ENCODE measurements at regions not wholly inside any gene's neighbourhood (a gene's known extent, or its start where the extent isn't known, plus 50 kb on each side); places are given as distances from the start of the nearest gene placed in this dataset.

- no peak for DNase-seq
Observed at GRCh38 chr21:28783641-28784185, 209.0 kb downstream of the LTN1 start.

DNA sequence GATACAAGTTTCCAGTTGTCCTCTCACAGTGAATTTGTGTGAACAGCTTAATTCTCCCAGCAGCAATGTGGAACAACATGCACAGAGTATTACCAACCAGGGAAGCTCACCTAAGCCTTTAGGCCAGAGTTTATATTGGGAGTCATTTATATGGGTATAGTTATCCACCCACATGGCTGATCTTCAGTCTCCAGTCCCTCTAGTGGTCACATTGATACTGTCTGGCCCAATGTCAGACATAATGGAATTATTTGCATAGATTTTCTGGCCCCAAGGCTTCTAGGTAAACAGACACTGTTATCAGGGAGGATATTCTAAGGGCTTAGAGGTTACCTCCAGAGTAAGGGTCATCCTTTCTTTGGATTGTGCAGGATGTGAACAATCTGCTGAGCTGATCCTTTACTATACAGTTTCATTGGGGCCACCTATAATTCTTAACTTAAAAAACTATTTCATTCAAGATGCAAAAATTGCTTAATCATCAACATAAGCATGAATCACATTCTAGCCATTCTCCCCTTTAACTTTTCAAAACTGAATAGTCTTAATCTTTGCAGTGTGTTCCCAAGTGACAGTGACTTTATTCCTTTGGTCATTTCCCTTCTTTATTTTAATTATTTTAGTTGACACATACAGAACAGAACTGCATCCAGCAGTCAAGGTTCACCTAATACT is 210.9 kb downstream of the LTN1 start:
- DNase-seq = no peak

DNA sequence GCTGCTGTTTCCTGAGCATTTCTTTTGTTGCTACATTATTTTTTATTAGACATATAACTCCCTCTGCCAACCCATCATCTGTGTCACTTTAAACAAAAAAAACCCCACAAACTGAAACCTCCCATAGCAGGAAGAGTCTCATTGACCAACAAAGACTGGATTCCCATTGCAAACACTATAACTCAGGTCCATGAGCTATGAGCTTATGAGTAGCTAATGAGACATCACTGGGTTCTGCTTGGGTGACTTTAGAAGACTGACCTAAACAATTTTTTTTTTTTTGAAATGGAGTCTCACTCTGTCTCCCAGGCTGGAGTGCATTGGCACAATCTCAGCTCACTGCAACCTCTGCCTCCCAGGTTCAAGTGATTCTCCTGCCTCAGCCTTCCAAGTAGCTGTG is 212.8 kb downstream of the LTN1 start:
- no peak for DNase-seq

GRCh38 chr21:28776251-28776650 is 216.4 kb downstream of the LTN1 start:
- DNase-seq = no peak

GRCh38 chr21:28775071-28775470 is 217.6 kb downstream of the LTN1 start:
- no peak for DNase-seq

- no peak for DNase-seq
Observed at GRCh38 chr21:28773036-28773435, 219.6 kb downstream of the LTN1 start.

- DNase-seq = no peak
Observed at GRCh38 chr21:28771790-28772501, 220.7 kb downstream of the LTN1 start.

DNA sequence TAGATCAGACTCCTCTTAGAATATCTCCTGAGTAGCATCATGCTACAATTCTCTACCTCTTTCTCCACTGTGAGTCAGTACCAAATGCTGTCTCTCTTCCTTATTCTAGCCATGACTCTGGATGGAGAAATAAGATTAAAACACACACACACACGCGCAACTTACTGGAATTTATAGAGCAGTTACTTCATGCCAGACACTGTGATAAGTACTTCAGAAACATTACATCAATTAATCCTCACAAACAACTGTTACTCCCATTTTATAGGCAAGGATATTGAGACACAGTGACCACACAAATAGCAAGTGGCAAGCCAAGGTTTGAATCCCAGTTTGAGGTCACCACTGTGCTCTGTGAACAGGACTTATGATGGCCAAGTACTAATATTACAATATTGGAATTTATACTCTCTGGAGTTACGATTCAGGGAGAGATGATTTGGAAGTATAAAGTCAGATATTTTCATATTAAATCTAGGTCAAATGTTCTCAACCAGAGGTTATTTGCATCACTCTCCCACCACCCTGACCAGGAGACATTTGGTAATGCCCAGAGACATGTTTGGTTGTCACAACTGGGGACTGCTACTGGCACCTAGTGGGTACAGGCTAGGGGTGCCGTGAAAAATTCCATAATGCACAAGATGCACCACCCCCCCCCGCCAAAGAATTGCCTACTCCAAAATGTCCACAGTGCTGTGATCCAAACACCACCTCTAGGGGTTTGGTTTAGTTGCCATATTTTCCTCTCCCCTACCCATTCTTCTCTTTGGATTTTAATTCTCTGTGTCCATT is 221.6 kb downstream of the LTN1 start:
- no peak for DNase-seq

DNA sequence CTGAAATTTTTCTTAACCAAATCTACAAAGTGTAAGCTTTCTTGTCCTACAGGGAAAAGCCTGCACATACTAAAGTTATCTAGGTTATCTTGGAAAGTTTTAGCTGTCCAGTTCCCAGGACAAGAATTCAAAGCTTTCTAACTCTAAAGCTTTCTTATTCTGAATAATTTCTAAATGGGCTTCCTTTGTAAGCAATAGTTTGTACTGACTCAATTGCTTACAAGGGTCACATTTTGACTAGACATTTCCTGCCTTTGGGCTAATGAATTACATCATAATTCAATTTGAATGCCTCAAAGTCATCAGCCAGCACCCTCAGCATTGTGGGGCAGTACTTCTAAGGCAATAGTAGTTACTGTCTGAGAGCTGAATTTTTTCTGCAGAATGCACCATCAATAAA is 223.0 kb downstream of the LTN1 start:
- no peak for DNase-seq

DNA sequence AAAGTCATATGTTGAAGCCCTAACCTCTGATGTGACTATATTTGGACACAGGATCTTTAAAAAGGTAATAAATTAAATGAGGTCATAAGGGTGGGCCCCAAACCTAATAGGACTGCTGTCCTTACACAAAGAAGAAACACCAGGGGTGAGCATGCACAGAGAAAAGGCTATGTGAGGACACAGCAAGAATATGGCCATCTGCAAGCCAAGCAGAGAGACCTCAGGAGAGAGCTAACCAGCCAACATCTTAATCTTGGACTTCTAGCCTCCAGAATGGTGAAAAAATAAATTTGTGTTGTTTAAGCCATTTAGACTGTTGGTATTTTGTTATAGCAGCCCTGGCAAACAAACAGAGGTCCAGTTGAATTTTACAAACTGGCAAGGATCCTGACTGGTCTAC is 223.9 kb downstream of the LTN1 start:
- no peak for DNase-seq

GRCh38 chr21:28767523-28767922 is 225.2 kb downstream of the LTN1 start:
- no peak for DNase-seq

- no peak for DNase-seq
Observed at GRCh38 chr21:28763809-28764418, 228.8 kb downstream of the LTN1 start.

GRCh38 chr21:28762357-28762735 is 230.3 kb downstream of the LTN1 start:
- no peak for DNase-seq

DNA sequence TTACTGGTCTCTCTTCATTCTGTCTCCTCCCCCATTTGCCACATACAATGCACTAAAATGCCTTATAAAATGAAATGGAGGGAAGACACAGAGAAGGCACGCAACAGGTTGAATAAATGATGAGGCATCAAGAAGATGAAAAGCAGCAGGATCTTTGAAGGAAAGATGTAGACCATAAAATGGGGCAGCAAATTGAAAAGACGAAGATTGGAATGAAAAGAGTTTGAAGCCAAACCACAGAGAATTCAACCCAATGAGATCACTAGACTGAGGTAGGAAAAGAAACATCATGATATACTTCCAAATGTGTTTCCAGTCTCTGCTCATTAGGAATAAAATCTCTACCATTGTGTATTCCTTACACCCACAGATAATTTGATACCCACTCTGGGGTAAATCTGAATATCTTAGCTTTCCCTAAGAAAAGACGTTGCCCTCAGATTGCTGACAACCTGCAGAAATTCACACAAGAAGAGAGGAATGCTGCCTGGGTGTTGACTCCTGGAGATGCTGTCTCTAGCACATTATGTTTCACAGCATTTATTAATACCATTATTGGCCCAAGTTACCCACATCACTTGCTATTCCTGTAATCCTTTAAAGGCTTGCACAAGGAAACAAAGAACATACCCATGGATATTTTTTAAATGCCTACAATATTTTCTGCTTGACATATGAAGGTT is 230.9 kb downstream of the LTN1 start:
- DNase-seq = no peak

DNA sequence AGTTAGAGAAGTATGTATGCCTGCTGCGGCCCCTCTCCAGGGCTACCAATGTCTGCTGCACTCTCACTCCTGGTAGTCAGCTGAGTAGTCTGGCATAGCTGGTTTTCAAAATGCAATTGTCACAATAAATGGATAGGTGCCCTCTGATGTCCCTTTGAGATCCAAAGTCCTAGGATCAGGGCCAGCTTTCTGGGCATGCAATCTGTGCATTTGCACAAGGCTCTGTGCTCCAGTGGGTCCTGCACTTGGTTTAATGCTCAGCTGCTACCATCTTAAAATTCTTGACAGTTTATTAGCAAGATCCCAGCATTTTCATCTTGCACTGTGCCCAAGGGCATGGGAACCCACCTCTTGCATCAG is 233.8 kb downstream of the LTN1 start:
- no peak for DNase-seq

- DNase-seq = no peak
Observed at GRCh38 chr21:28758042-28758882, 234.4 kb downstream of the LTN1 start.

- no peak for DNase-seq
Observed at GRCh38 chr21:28754862-28755261, 237.8 kb downstream of the LTN1 start.

GRCh38 chr21:28754127-28754611 is 238.5 kb downstream of the LTN1 start:
- DNase-seq = no peak

DNA sequence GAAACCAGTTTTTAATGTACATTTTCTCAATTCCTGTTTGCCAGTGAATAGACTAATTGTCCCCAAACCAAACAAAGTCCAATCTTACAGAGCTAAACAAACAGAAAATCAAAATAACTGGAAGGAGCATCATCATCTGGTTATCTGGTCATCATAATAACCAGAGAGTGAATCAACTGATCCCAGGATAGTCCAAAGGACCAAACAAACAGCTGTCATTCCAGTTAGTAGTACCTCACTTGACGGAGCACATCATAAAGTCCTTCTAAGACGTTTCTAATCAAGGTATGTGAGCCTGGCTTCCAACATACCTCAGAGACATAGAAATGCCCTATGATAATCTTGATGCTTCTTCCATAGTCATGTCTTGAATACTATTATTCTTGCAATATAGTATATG is 240.5 kb downstream of the LTN1 start:
- DNase-seq = no peak

GRCh38 chr21:28751176-28751575 is 241.5 kb downstream of the LTN1 start:
- DNase-seq = no peak

- DNase-seq = no peak
Observed at GRCh38 chr21:28750565-28750964, 242.1 kb downstream of the LTN1 start.

DNA sequence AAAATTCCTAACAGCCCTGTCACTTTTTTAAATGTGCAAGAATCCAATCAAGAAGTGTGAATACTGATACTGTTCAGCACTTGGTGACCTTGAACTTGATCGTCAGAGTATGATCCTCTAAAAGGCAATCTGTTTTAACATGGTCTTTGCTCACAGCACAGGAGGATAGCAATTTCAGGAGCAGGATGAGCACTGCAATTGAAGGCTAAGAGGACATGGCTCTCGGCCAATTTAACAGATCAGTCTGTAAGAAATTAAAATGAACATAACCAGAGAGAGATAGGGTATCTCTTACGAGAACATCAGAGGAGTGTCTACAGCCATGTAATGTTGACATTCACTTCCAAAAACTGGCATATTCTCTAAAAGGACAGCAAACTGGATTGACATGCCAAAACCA is 243.1 kb downstream of the LTN1 start:
- DNase-seq = no peak

Data from activated CD8-positive, alpha-beta memory T cell treated with anti-CD3 and anti-CD28 coated beads, Interleukin-2, amount 50 U/mL, for 4 hours (primary cell).